GM23338 (cell line): ENCODE measurements at regions not wholly inside any gene's neighbourhood (a gene's known extent, or its start where the extent isn't known, plus 50 kb on each side); places are given as distances from the start of the nearest gene placed in this dataset.

ENCODE experiments used
- ATAC-seq: fragments of 200-7000 bp; cut with Tn5 transposase; 3 replicates; pipeline ENCODE4 v1.9.1; 2020
- DNase-seq: peaks from one replicate; pipeline ENCODE4 v3.0.0-alpha.2; 2015; ENCODE audit warnings: low spot score
- H2AFZ ChIP-seq: fragments of 200-600 bp; sonication (generic); 2 replicates; pipeline ENCODE4 v1.8.0; 2016; ENCODE audit warnings: antibody characterized with exemption, mild to moderate bottlenecking, moderate library complexity
- H3F3A ChIP-seq: fragments of 200-600 bp; sonication (generic); replicated peaks from 2 replicates; pipeline ENCODE4 v1.8.0; 2017; ENCODE audit warnings: antibody characterized with exemption, mixed run types, low read depth
- H3K27ac ChIP-seq: fragments of 200-600 bp; sonication (generic); 2 replicates; pipeline ENCODE4 v1.6.1; 2016; ENCODE audit warnings: low read depth
- H3K27me3 ChIP-seq: fragments of 200-600 bp; sonication (generic); 2 replicates; pipeline ENCODE4 v1.8.0; 2016; ENCODE audit warnings: mild to moderate bottlenecking, mixed run types, moderate library complexity; ENCODE audit not compliant: insufficient read depth
- H3K36me3 ChIP-seq: fragments of 200-600 bp; sonication (generic); 2 replicates; pipeline ENCODE4 v1.8.0; 2016; ENCODE audit warnings: mild to moderate bottlenecking; ENCODE audit not compliant: insufficient read depth
- H3K4me1 ChIP-seq: fragments of 200-600 bp; sonication (generic); 2 replicates; pipeline ENCODE4 v1.8.0; 2016; ENCODE audit warnings: mild to moderate bottlenecking, moderate library complexity; ENCODE audit not compliant: insufficient read depth
- H3K4me2 ChIP-seq: fragments of 200-600 bp; sonication (generic); 2 replicates; pipeline ENCODE4 v1.7.1; 2017; ENCODE audit warnings: mixed run types
- H3K4me3 ChIP-seq: fragments of 200-600 bp; sonication (generic); 2 replicates; pipeline ENCODE4 v1.6.1; 2016; ENCODE audit warnings: mixed run types
- H3K79me2 ChIP-seq: fragments of 200-600 bp; sonication (generic); replicated peaks from 2 replicates; pipeline ENCODE4 v1.8.0; 2017; ENCODE audit warnings: mild to moderate bottlenecking; ENCODE audit not compliant: insufficient read depth
- H3K9me2 ChIP-seq: fragments of 200-600 bp; sonication (generic); 2 replicates; pipeline ENCODE4 v1.8.0; 2017; ENCODE audit not compliant: insufficient read depth
- H4K20me1 ChIP-seq: fragments of 200-600 bp; sonication (generic); replicated peaks from 2 replicates; pipeline ENCODE4 v1.8.0; 2017; ENCODE audit warnings: mild to moderate bottlenecking; ENCODE audit not compliant: insufficient read depth
- H3K27ac Mint-ChIP-seq: 2 replicates; pipeline ENCODE4 v1.8.0; 2020; ENCODE audit warnings: inconsistent platforms, mild to moderate bottlenecking, moderate library complexity, mixed read lengths
- H3K27me3 Mint-ChIP-seq: 3 replicates; pipeline ENCODE4 v1.8.0; 2022; ENCODE audit warnings: low read depth, mild to moderate bottlenecking, moderate library complexity, mixed read lengths, inconsistent platforms; ENCODE audit not compliant: insufficient read depth, poor library complexity
- H3K36me3 Mint-ChIP-seq: 3 replicates; pipeline ENCODE4 v1.8.0; 2021; ENCODE audit warnings: low read depth, mild to moderate bottlenecking, inconsistent platforms, moderate library complexity, mixed read lengths
- H3K4me1 Mint-ChIP-seq: 3 replicates; pipeline ENCODE4 v1.8.0; 2020; ENCODE audit warnings: mild to moderate bottlenecking, inconsistent platforms, mixed read lengths
- H3K4me3 Mint-ChIP-seq: 3 replicates; pipeline ENCODE4 v1.8.0; 2021; ENCODE audit warnings: moderate library complexity, mild to moderate bottlenecking, inconsistent platforms, mixed read lengths
- H3K9me3 Mint-ChIP-seq: 3 replicates; pipeline ENCODE4 v1.8.0; 2020; ENCODE audit warnings: moderate library complexity, mild to moderate bottlenecking, inconsistent platforms, mixed read lengths
- CREB1 ChIP-seq: fragments of 250-450 bp; sonication (Bioruptor Pico); IDR thresholded peaks from 2 replicates; pipeline ENCODE4 v1.5.0; 2020; ENCODE audit warnings: low read depth, mild to moderate bottlenecking, moderate library complexity
- CTCF ChIP-seq, 2 experiments: fragments of 200-600 bp in 1 of 2; sonication (generic) in 1 of 2; conservative IDR thresholded peaks; 2 replicates each; pipeline versions ENCODE4 v1.5.1 to v1.6.1; 2016 to 2017; ENCODE audit warnings: antibody characterized with exemption in 2 of 2, low read depth in 2 of 2, mild to moderate bottlenecking in 2 of 2, moderate library complexity in 1 of 2
- ETS1 ChIP-seq: IDR thresholded peaks from 2 replicates; pipeline ENCODE4 v1.6.1; 2016; ENCODE audit warnings: antibody characterized with exemption
- EZH2 ChIP-seq: fragments of 200-600 bp; sonication (generic); IDR thresholded peaks from one replicate; pipeline ENCODE4 v1.8.0; 2017; ENCODE audit warnings: antibody characterized with exemption, mild to moderate bottlenecking, low read depth; ENCODE audit not compliant: unreplicated experiment
- EZH2phosphoT487 ChIP-seq: fragments of 200-600 bp; sonication (generic); IDR thresholded peaks from one replicate; pipeline ENCODE4 v1.8.1; 2018; ENCODE audit warnings: antibody characterized with exemption; ENCODE audit not compliant: unreplicated experiment
- JUNB ChIP-seq: IDR thresholded peaks from one replicate; pipeline ENCODE4 v1.6.1; 2016; ENCODE audit warnings: antibody characterized with exemption; ENCODE audit not compliant: unreplicated experiment
- NANOG ChIP-seq: IDR thresholded peaks from 2 replicates; pipeline ENCODE4 v1.6.1; 2016; ENCODE audit warnings: antibody characterized with exemption, borderline replicate concordance
- POLR2AphosphoS5 ChIP-seq: IDR thresholded peaks from 2 replicates; pipeline ENCODE4 v1.6.1; 2016; ENCODE audit warnings: antibody characterized with exemption, low read depth
- REST ChIP-seq: IDR thresholded peaks from one replicate; pipeline ENCODE4 v1.6.1; 2018; ENCODE audit warnings: antibody characterized with exemption; ENCODE audit not compliant: unreplicated experiment
- STAT1 ChIP-seq: IDR thresholded peaks from one replicate; pipeline ENCODE4 v1.6.1; 2016; ENCODE audit warnings: antibody characterized with exemption; ENCODE audit not compliant: unreplicated experiment
- ZNF114 ChIP-seq: fragments of 250-450 bp; sonication (Bioruptor Pico); IDR thresholded peaks from 2 replicates; pipeline ENCODE4 v1.5.0; 2020; ENCODE audit warnings: mild to moderate bottlenecking, moderate library complexity
- ZNF331 ChIP-seq: fragments of 250-450 bp; sonication (Bioruptor Pico); IDR thresholded peaks from 2 replicates; pipeline ENCODE4 v1.5.0; 2020; ENCODE audit warnings: low read depth, mild to moderate bottlenecking, moderate library complexity
- ZNF462 ChIP-seq: fragments of 250-450 bp; sonication (Bioruptor Pico); IDR thresholded peaks from 2 replicates; pipeline ENCODE4 v1.5.0; 2020; ENCODE audit warnings: mild to moderate bottlenecking, moderate library complexity

- Histone ChIP-seq H3K4me3 (no peak overlapping the region), H2AFZ (no peak overlapping the region), H3K79me2 (no peaks in the 10 kb centered on the region), H3F3A (no peaks in the 10 kb centered on the region), H3K4me1 (peaks cover 9% of the 10 kb centered on the region), H3K4me2 (no peak overlapping the region), H3K27ac (no peak overlapping the region), H3K27me3 (no peaks in the 10 kb centered on the region), H4K20me1 (no peaks in the 10 kb centered on the region), H3K36me3 (no peaks in the 10 kb centered on the region), H3K9me2 (no peaks in the 10 kb centered on the region)
- ATAC-seq, result no peak
- H3K36me3 Mint-ChIP-seq, result no peaks in the 10 kb centered on the region
- no peak overlapping the region for H3K4me3 Mint-ChIP-seq
- H3K9me3 Mint-ChIP-seq, result no peaks in the 10 kb centered on the region; the same call in 2 of the 3 replicates
- no peak for DNase-seq
- H3K27me3 Mint-ChIP-seq, result peaks cover 17% of the 10 kb centered on the region
- TF ChIP-seq EZH2 (no peak), CREB1 (CRISPR knock-in tag) (no peak), ZNF462 (CRISPR knock-in tag) (no peak), NANOG (no peak), STAT1 (no peak), CTCF (conservative IDR thresholded peaks at IDR 0.05; ENCODE audit: low read depth in 2 of 2) (no peak), REST (no peak), ZNF331 (CRISPR knock-in tag) (no peak), JUNB (no peak), ETS1 (no peak), POLR2AphosphoS5 (no peak), EZH2phosphoT487 (no peak), ZNF114 (CRISPR knock-in tag) (no peak)
- H3K4me1 Mint-ChIP-seq, result peaks cover 40% of the 10 kb centered on the region
- no peak overlapping the region for H3K27ac Mint-ChIP-seq
These were observed 49.8 kb upstream of the PRDM11 start for GRCh38 chr11:45096636-45097035.
